ENCODE measurements at regions not wholly inside any gene's neighbourhood (a gene's known extent, or its start where the extent isn't known, plus 50 kb on each side); places are given as distances from the start of the nearest gene placed in this dataset.
"Not testable (repeated sequence)": the region's sequence is repeated elsewhere in the genome, so short reads cannot be mapped to it uniquely, and the experiment has no call there.

- DNase-seq: no peak
Observed at GRCh38 chr2:131641414-131642206, 113.9 kb downstream of the CCDC74A start.

- DNase-seq: not testable (repeated sequence)
Observed at GRCh38 chr2:131643180-131643579, 115.5 kb downstream of the CCDC74A start.

- no peak for DNase-seq
Observed at GRCh38 chr2:131645177-131645765, 117.6 kb downstream of the CCDC74A start.

GRCh38 chr2:131646220-131646619 lies 118.5 kb downstream of the CCDC74A start:
- DNase-seq: not testable (repeated sequence)

GRCh38 chr2:131646669-131647297 lies 119.1 kb downstream of the CCDC74A start:
- no peak for DNase-seq

- not testable (repeated sequence) for DNase-seq
Observed at GRCh38 chr2:131648565-131648964, 120.9 kb downstream of the CCDC74A start.

- not testable (repeated sequence) for DNase-seq
Observed at GRCh38 chr2:131652246-131652645, 124.6 kb downstream of the CCDC74A start.

- not testable (repeated sequence) for DNase-seq
Observed at GRCh38 chr2:131654107-131654506, 126.4 kb downstream of the CCDC74A start.

GRCh38 chr2:131656816-131657633 lies 129.3 kb downstream of the CCDC74A start:
- DNase-seq: no peak

- DNase-seq: no peak
Observed at GRCh38 chr2:131657895-131658768, 130.4 kb downstream of the CCDC74A start.

- DNase-seq: no peak
Observed at GRCh38 chr2:131658769-131659131, 131.1 kb downstream of the CCDC74A start.

- DNase-seq: no peak
Observed at GRCh38 chr2:131659168-131659572, 131.5 kb downstream of the CCDC74A start.

- not testable (repeated sequence) for DNase-seq
Observed at GRCh38 chr2:131661101-131661782, 133.6 kb downstream of the CCDC74A start.

- DNase-seq: not testable (repeated sequence)
Observed at GRCh38 chr2:131661884-131662535, 134.3 kb downstream of the CCDC74A start.

GRCh38 chr2:131663501-131663900 lies 135.8 kb downstream of the CCDC74A start:
- DNase-seq: not testable (repeated sequence)

- not testable (repeated sequence) for DNase-seq
Observed at GRCh38 chr2:131665716-131666115, 138.0 kb downstream of the CCDC74A start.

GRCh38 chr2:131668794-131669540 lies 141.3 kb downstream of the CCDC74A start:
- not testable (repeated sequence) for DNase-seq

GRCh38 chr2:131671841-131672470 lies 144.3 kb downstream of the CCDC74A start:
- DNase-seq: not testable (repeated sequence)

Measured in CD4-positive, alpha-beta T cell treated with Interleukin-10 for 1 hour (primary cell).